ENCODE measurements at regions not wholly inside any gene's neighbourhood (a gene's known extent, or its start where the extent isn't known, plus 50 kb on each side); places are given as distances from the start of the nearest gene placed in this dataset.

GRCh38 chr2:19540739-19541525 is 182.5 kb upstream of the OSR1 start:
- ATAC-seq (ENCODE audit: low FRiP score) (peak; percentile 12), DNase-seq (ENCODE audit: low spot score) (no peak)
- TF ChIP-seq CTCF (IDR thresholded peaks at IDR 0.05): no peak

- peak; percentile 96 for ATAC-seq (ENCODE audit: low FRiP score)
- TF ChIP-seq CTCF (IDR thresholded peaks at IDR 0.05): no peak
- no peak for DNase-seq (ENCODE audit: low spot score)
Measured at GRCh38 chr2:19538411-19538963, 180.1 kb upstream of the OSR1 start.

GRCh38 chr2:19536136-19536535 is 177.7 kb upstream of the OSR1 start:
- TF ChIP-seq CTCF (IDR thresholded peaks at IDR 0.05): no peak
- DNase-seq (ENCODE audit: low spot score) (no peak), ATAC-seq (ENCODE audit: low FRiP score) (no peak)

- no peak for ATAC-seq (ENCODE audit: low FRiP score)
- TF ChIP-seq CTCF (IDR thresholded peaks at IDR 0.05): no peak
Measured at GRCh38 chr2:19532547-19533196, 174.2 kb upstream of the OSR1 start.

GRCh38 chr2:19529677-19530076 is 171.3 kb upstream of the OSR1 start:
- TF ChIP-seq CTCF (IDR thresholded peaks at IDR 0.05): no peak
- DNase-seq (ENCODE audit: low spot score) (no peak), ATAC-seq (ENCODE audit: low FRiP score) (no peak)

More at GRCh38 chr2:19532547-19533196, 174.2 kb upstream of the OSR1 start:
- DNase-seq (ENCODE audit: low spot score): no peak

GRCh38 chr2:19527771-19528170 is 169.3 kb upstream of the OSR1 start:
- TF ChIP-seq CTCF (IDR thresholded peaks at IDR 0.05): no peak
- ATAC-seq (ENCODE audit: low FRiP score) (no peak), DNase-seq (ENCODE audit: low spot score) (no peak)

Measured in omental fat pad (tissue), 3 donors.